GM18517 (cell line): ENCODE measurements at regions not wholly inside any gene's neighbourhood (a gene's known extent, or its start where the extent isn't known, plus 50 kb on each side); places are given as distances from the start of the nearest gene placed in this dataset.
A peak's percentile ranks its signal among the peaks of the same experiment; 100 is the strongest.

ENCODE experiments used
- ATAC-seq: cut with Tn5 transposase; IDR thresholded peaks from one replicate; pipeline ENCODE4 v1.9.1; 2021; ENCODE audit warnings: mild to moderate bottlenecking, moderate library complexity; ENCODE audit not compliant: unreplicated experiment

DNA sequence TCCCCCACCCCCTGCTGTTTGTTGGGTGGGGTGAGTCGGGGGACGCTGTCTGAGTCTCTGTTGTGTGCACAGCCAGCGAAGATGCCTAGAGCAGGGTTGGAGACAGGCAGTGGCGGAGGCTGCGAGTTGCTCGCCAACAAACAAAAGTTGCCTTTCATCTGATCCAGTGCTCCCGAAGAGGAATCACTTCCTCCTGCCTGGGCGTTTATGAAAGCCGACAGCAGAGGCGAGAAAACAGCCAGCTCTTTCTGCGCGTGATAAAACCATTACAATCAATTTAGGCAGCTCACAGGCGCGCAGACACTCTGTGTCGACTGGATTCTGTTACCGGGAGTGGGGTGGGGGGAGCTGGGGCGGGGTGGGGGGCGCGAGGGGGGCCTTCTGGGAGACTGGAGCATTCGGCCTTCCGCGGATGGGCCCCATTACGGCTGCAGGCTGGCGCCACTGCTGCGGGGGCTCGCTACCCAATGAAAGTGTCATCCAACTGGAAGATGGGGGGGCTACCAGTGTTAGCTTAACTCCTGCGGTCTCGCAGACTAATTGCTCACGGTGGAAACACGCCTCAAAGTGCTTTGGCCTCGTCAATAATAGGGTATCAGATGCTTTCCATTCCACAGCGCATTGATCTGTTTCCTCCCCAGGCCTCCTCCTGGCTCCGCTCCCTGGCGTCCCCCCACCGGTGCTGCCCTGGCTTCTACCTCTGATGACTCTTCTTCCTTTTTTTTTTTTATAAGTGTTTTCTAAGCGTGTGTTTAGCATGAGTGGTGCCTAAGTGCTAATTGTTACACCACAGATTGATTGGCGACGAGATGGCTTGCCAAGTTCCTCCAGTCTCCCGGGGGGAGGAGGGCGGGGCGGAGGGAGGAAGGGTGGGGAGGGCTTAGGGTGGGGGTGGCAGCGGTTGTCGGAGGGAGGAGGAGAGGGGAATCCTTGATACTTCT lies 678.4 kb downstream of the MED13L start:
- no peak for ATAC-seq

DNA sequence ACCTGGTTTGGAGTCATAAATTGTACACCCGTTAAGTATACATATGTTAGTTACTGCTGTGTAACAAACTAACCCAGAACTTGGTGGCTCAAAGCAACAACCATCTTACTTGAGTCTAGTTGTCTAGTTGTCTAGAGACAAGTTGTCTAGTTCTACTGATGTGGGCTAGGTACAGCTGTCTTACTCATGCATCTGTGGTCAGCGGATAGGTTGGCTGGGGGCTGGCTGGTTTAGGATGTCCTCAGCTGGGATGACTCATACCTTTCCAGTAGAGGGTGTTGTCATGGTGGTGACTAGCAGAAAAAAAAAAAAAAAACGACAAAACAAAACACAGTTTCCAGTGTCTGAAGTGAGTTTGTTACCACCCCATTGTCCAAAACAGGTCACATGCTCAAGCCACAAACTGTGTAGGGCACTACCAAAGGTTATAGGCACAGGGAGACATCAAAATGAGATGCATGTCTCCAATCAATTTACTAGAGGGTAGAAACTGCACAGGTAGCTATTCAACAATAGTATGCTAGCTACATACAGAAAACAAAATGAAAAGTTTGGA lies 680.3 kb downstream of the MED13L start:
- ATAC-seq = no peak

DNA sequence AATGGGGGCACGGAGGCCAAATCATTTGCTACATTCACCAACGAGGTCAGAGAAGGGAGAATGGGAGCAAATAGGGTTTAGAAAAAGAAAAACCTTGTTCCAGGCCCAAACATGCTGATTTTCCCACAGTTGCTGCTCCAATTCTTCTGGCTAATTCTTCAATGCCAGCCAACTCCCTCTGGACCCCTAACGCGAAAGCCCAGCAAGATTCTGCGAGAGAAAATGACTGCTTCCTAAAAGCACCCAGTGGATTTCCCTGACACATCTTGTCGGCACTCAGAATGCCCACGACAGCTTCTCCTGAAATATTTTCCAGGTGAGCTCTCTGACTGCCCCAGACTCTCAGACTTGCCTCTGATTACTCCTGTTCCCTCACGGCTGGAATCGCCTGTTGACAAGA lies 689.4 kb downstream of the MED13L start:
- ATAC-seq = no peak

- no peak for ATAC-seq
Observed at GRCh38 chr12:115584156-115584555, 693.3 kb downstream of the MED13L start.

DNA sequence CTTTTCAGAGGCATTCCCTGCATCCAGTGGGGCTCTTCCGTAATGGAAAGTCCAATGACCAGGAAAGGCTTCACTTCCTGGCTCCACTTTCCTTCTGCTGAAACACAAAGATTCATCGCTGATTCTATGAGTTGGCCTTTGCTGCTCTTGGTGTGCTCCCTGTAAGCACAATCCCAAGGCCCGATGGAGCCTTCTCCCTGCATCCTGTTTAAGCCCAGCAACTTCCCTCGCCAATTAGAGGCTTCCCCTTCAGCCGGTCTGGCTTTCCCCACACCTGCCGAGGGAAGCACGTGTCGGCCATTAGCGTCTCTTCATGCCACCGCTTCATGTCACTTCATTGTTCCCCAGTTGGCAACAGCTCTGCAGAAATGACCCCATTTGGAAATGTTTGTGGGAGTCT lies 693.9 kb downstream of the MED13L start:
- no peak for ATAC-seq

DNA sequence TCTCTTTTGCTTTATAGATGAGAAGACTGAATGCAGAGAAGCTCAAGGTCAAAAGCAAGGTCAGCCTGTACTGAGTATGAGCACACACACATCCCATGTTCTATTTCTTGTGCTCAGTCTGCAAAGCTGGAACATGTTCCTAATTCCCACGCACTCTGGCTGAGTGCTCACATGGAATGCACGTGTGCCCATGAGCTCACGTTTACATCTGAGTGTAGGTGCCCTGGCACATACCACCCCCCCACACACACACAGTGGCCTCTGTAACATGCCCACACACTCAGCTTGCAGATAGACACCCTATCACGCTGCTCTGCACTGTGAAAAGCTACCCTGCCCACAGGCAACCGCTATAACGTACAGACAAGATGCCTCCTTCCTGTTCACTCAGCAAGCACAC lies 700.1 kb downstream of the MED13L start:
- ATAC-seq = no peak

DNA sequence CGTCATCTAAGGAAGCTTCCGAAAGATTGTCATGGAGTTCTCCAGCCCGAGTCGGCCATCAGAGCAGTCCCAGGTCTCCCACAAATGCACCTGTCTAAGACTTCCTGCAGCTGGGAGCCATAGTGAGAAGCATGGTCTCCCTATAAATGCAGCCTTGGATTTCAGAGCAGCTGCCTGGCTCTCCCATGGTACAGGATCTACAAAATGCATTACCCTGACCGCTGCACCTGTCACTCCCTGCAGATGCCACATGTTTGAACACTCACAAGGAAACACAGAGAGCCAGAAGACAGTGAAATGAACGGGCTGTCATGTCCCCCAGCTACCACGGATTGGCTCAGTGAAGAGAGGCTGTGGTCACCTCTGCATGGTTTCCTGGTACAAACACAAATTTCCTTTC lies 702.7 kb downstream of the MED13L start:
- ATAC-seq = no peak

DNA sequence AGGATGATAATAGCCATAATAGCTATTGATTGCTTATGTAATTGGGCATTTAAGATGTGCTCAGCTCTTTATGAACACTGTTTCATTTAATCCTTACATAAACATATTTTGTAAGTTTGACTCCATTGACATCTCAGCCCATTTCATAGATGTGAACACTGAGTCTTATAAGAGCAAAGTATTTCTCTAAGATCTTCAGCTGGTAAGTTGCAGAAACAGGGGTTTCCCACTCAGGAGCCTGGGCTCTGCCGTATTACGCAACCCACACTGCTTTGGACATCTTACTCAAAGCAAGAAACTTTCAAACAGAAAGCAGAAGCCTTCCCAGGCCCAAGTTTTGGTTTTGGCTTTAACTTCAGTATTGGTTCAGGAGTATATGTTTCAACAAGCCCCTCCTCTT lies 705.1 kb downstream of the MED13L start:
- peak; percentile 72 for ATAC-seq

GRCh38 chr12:115571446-115571845 lies 706.0 kb downstream of the MED13L start:
- no peak for ATAC-seq

- no peak for ATAC-seq
Observed at GRCh38 chr12:115571027-115571426, 706.5 kb downstream of the MED13L start.

DNA sequence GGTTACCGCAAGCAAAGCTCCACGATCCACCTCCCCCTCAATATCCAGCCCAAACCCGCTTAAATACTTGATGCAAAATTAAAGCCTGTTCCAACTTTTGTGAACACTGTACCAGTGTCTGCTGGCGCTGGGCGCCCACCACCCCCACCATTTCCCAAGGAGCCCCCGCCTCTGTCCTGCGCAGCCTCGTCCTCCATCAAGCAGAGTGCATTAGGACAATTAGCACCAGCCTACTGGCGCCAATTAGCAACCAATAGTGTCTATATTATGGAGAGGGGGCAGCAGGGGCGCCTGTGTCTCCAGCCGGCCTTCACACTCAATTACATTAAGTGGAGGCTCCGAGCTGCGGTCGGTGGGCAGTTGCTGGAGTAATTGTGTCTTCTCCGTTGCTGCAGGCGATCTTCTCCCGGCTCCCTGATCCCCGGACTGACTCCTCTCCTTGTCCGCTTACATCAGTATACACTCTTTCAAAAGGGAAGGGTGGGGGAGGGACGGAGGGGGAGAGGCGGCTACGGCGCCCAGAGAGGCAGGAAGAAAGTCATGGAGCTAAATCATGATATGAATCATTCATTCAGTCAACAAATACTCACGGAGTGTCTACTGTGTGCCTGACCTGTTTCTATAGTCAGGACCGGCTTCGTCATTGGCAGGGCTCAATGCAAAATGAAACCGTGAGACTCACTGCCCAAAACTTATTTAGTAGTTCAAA lies 707.3 kb downstream of the MED13L start:
- no peak for ATAC-seq

- ATAC-seq = no peak
Observed at GRCh38 chr12:115569345-115570068, 708.0 kb downstream of the MED13L start.

GRCh38 chr12:115558281-115558680 lies 719.2 kb downstream of the MED13L start:
- no peak for ATAC-seq

DNA sequence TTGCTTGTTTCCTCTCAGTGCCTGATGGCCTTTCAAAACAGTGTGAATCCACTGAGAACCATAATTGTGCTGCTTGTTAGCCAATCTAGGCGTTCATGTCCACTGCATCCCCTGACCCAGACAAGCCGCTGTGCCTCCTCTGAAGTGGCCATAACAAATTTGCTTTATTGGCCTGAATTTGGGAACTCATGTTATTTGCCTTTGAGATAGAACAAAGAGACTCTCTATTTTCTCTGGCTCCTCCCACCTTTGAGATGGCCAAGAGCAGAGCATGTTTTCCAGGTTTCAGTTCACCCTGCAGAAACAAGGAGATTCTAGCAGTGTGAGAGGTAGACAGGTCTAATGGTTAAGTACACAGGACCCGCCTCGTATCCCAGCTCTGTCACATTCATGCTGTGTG lies 723.9 kb downstream of the MED13L start:
- ATAC-seq = no peak

- ATAC-seq = no peak
Observed at GRCh38 chr12:115543269-115543668, 734.2 kb downstream of the MED13L start.

- ATAC-seq = no peak
Observed at GRCh38 chr12:115542656-115543055, 734.8 kb downstream of the MED13L start.

GRCh38 chr12:115541891-115542421 lies 735.5 kb downstream of the MED13L start:
- ATAC-seq = no peak

DNA sequence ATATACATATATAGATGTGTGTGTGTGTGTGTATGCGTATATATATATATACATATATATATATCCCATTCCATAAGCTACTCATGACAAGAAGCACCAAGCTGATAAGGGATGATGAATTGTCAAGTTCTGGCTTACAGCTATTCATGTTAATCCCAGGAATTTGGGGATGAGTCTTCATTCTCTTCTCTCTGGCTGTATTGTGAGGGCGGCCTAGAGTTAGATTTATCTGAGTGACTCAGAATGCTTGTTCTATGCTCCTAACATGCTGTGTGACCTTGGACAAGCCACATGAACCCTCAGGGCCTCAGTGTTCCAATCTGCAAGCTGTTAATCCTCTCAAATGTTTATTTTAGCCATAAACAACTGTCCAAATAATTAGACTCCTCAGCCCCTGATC lies 749.0 kb downstream of the MED13L start:
- ATAC-seq = no peak

GRCh38 chr12:115521771-115522409 lies 755.6 kb downstream of the MED13L start:
- no peak for ATAC-seq

DNA sequence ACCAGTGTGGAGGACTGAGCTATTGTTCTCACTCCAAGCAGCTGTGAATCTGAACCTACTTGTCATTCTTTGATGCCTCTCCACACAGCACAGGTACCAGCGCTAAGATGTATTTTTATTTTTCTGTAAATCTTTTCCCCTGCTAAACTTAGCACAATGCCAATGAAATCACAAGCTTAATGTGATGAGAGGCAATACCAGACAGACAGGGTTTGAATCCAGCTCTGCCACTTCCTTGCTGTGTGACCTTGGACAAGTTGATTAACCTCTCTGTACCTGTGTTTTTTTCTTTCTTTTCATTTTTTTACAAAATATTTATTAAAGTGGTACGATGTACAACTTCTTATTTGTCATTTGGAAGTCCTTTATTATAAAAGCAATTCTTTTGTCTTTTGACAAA lies 757.6 kb downstream of the MED13L start:
- no peak for ATAC-seq
